M059J (cell line): ENCODE measurements at regions not wholly inside any gene's neighbourhood (a gene's known extent, or its start where the extent isn't known, plus 50 kb on each side); places are given as distances from the start of the nearest gene placed in this dataset.
A peak's percentile ranks its signal among the peaks of the same experiment; 100 is the strongest.
"Not testable (repeated sequence)": the region's sequence is repeated elsewhere in the genome, so short reads cannot be mapped to it uniquely, and the experiment has no call there.

Experiments
- DNase-seq: peaks from one replicate; pipeline ENCODE4 v3.0.0-alpha.2; 2012; ENCODE audit warnings: low read depth

- DNase-seq = no peak
These were observed 224.1 kb downstream of the BUB3 start for GRCh38 chr10:123378302-123378701.

GRCh38 chr10:123379156-123379555, 225.0 kb downstream of the BUB3 start:
- DNase-seq = no peak

- peak; percentile 23 for DNase-seq
These were observed 226.4 kb downstream of the BUB3 start for GRCh38 chr10:123380491-123381085.

DNA sequence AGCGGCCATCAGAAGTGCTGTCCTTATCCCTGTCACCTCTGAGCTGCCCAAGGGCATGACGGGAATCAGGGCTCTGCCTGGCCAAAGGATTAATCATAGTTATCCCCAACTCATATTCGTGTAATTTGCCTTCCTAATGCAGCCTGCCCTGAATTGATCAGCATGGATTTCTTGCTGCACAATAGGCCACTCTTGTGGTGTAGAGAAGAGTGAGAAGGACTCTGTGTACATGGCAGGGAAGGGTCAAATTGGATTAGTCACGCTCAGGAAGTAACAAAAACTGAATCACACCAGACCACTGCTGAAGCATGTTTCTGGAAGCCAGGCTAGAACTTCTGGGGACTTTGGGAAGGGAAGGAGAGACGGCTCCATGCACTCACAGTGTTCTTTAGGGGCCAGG, 227.0 kb downstream of the BUB3 start:
- peak; percentile 56 for DNase-seq

DNA sequence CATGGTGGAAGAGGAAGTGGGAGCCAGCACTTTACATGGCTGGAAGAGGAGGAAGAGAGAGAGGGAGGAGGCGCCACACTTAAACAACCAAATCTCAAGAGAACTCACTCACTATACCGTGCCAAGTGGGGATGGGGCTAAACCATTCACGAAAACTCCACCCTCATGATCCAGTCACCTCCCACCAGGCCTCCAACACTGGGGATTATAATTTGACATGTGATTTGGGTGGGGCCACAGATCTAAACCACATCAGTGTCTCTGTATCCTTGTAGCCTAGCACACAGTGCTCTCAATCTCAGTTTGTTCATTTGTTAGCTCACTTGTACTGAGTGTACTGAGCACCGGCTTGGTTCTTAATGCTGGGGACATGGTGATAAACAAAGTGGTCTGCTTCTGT, 228.3 kb downstream of the BUB3 start:
- DNase-seq = no peak

DNA sequence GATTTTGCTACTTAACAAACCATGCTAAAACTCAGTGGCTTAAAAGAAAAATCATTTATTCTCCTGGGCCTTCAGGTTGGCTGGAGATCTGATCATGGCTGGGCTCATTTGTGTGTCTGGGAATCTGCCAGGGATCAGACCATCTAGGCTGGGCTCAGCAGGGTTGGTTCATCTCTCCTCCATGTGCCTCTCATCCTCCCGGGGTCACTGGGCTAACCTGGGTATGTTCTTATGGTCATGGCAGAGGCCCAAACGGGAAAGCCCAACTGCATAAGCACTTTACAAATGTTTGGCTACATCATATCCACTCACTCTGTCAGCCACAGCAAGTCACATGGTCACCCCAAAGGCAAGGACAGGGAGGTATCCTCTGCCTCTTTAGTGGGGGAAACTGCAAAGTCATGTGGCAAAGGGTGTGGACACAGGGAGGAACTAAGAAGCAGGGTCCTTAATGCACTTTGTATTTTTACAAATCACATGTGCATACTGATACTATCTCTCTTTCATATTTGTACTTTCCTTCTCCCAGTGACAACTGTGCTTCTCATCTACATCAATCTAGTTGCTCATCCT, 231.4 kb downstream of the BUB3 start:
- no peak for DNase-seq

GRCh38 chr10:123389520-123389919, 235.3 kb downstream of the BUB3 start:
- DNase-seq = no peak

GRCh38 chr10:123390332-123390731, 236.1 kb downstream of the BUB3 start:
- no peak for DNase-seq

DNA sequence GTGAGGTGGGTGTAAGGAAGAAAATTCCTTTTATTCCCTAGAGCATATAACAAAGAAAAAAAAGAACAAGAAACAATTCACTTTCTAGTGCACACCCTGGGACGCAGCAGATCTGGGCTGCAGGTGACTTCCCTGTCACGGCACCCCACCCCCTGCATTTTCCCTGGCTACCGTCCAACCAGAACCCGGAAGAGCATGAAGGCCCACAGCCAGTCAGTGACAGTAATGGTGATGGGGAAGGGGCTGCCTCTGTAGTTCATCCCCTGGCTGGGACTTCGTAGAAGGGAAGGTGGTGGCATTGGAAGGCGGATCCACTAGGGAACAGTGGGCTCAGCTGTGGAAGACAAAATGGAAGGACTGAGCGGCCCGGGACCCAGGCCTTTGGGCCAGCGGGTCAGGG, 236.7 kb downstream of the BUB3 start:
- DNase-seq = no peak

DNA sequence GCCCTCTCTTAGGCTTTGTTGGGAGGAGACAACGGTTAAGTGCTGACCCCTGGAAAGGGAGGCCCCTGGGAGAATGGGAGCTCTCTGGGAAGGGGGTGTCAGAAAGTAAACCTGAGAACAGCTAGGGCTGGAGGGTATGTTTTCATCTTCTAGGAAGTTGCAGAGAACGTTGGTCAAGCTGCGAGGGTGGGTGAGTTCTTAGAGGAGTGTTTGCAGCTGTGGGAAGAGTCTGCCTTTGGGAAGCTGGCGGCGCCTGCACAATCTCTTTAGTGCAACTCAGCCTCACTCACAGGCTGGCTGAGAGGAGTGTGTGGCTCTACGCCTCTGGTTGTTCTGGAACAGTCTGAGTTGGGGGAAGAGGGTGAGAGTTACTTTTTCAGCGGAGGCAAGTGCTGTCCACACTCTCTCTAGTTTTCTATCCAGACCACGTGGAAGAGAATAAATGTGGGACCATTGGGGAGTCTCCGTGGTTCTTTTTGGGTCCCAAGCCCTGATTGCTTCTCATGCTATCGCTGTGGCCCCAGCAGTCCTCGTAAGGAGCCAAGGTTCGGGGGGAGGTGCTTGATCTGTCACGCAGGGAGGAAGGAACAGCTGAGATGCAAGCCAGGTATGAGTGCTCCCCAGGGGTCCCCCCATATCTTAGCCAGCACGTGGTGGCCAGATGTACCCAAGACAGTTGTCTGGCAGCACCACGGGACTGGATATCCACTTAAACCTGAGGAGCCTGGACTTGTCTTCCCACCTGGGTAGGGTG, 237.2 kb downstream of the BUB3 start:
- DNase-seq = no peak

DNA sequence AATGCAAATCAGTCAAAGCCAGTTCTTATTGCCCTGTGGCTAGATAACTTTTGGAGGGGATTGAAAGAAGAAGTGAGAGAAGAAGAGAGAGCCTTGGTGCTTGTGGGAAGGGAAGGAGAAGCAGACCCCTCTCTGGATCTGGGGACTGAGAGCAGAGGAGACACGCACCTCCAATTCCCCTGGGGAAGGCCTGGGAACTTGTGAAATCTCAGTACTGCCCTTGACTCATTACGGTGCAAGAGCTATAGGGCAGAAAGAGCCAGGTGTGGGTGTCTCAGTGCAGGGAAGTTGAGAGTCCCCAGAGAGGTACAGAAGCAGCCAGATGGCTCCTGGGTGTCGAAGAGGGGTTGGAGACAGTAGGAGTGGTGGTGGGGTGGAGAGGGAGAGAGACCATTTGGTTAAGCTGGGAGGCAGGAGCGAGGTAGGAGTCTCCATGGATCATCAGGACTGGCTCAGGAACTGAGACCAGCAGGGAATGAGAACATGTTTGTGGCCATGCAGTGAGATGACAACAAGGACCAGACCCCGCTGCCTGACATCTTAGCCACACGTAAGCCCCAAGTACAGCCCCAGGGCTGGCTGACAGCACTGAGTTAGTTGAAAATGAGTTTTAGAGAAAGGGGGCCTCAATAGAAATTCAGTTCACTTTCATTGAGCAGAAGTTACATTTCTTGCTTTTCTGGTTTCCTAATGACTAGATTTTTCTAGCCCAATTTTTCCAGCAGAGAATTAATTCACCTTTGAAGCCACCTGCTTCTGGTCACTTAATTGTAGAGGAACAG, 238.2 kb downstream of the BUB3 start:
- DNase-seq = no peak

DNA sequence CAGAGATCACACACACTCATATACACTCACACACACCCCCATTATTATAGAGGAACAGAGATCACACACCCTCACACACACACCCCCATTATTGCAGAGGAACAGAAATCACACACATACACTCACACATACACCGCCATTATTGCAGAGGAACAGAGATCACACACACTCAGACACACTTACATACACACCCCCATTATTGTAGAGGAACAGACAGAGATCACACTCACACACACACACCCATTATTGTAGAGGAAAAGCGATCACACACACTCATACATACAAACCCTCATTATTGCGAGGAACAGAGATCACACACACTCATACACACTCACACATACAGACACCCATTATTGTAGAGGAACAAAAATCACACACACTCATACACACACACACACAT, 239.0 kb downstream of the BUB3 start:
- no peak for DNase-seq

- no peak for DNase-seq
These were observed 240.2 kb downstream of the BUB3 start for GRCh38 chr10:123394382-123394781.

- DNase-seq = not testable (repeated sequence)
These were observed 241.0 kb downstream of the BUB3 start for GRCh38 chr10:123395234-123395633.

GRCh38 chr10:123395906-123396305, 241.7 kb downstream of the BUB3 start:
- no peak for DNase-seq

DNA sequence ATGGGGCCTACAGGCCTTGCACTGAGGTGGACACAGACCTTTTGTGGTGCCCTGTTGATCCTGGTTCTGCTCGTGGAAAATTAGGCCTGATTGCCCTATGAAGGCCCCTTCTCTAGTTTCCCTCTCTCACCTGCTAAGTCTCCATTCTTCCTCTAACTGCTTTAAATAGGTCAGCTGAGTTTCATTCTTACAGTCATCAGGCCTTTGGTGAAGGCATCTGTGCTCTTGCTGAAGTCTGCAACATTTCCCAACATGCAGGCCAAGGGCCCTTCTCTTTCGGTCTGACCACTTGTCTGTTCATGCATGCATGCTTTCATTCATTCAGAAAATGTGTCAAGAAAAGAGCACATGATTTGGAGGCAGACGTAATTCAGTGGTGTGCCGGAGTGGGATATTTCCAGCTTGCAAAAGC, 244.0 kb downstream of the BUB3 start:
- no peak for DNase-seq

DNA sequence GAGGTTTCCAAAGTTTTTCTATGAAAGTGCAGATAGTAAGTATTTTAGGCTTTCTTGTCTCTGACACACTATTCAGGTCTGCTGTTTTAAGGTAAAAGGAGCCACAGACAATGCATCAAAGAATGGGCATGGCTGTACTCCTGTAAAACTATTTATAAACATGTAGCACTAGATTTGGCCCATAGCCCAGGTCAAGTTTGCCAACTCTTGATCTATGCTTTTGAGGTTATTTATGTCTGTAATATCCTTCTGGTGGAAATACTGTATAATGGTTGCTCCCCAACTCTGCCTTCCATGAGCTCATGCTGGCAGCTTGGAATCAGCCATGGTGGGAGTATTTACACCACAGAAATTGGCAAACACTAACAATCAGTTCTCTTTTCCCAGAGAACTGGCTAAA, 244.6 kb downstream of the BUB3 start:
- no peak for DNase-seq

- no peak for DNase-seq
These were observed 245.2 kb downstream of the BUB3 start for GRCh38 chr10:123399276-123399839.

GRCh38 chr10:123402021-123402420, 247.8 kb downstream of the BUB3 start:
- DNase-seq = no peak

GRCh38 chr10:123402656-123403055, 248.5 kb downstream of the BUB3 start:
- no peak for DNase-seq

- DNase-seq = no peak
These were observed 250.2 kb downstream of the BUB3 start for GRCh38 chr10:123404357-123404756.

DNA sequence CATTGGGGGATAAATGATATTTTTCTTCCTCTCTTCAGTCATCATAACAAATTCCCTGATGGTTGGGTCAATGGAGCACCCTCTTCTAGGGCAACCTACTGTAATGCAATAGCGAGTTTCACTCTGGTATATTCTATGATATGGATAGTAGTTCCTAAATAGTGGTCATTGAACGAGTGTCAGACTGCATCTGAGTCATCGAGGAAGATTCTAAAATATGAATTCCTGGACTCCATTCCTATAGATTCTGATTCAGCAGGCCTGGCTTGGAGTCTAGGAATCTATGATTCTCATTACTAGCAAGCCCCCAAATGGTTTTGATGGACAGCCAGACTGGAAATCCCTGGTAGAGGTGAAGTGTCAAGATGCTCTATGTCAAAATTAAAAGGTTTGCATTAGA, 254.5 kb downstream of the BUB3 start:
- no peak for DNase-seq
